ENCODE measurements at regions not wholly inside any gene's neighbourhood (a gene's known extent, or its start where the extent isn't known, plus 50 kb on each side); places are given as distances from the start of the nearest gene placed in this dataset.

DNA sequence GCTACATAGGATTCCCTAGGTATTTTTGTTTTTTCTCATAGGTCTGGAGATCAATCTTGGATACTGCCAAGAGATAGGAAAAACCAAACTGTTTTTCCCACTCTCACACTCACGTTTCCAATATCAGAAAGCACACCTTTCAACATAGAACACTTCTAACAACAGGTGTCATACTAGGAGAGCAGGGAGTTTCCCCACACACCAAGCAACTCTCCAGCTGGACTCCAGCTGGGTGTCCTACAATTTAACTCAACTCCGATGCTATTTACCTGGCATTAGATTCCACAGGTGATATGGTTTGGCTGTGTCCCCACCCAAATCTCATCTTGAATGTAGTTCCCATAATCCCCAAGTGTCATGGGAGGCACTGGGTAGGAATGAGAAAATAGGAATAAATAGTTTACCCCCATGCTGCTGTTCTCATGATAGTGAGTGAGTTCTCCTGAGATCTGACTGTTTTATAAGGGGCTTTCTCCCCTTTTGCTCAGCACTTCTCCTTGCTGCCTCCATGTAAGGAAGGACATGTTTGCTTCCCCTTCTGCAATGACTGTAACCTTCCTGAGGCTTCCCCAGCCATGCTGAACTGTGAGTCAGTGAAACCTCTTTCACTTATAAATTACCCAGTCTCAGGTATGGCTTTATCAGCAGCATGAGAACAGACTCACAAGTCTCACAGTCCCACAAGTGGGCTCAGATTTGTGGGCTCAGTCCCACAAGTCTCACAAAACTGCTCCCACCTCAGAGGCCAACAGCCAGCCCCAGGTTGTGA, 354.5 kb upstream of the THBS1 start:
- H3K36me3 ChIP-seq (ENCODE audit: insufficient read depth, low read length) = no peaks in the 10 kb centered on the region
- peaks cover 9% of the 10 kb centered on the region for H3K4me1 ChIP-seq (ENCODE audit: control insufficient read depth, insufficient read depth, low read length, unreplicated experiment)
- no peak overlapping the region for H3K27ac ChIP-seq (ENCODE audit: low read depth, low read length)
- no peak overlapping the region for H2AFZ ChIP-seq (ENCODE audit: low read length, unreplicated experiment)
- no peak overlapping the region for H3K4me3 ChIP-seq (ENCODE audit: low read depth, low read length)
- H3K79me2 ChIP-seq (ENCODE audit: control insufficient read depth, insufficient read depth, low read length, unreplicated experiment) = no peaks in the 10 kb centered on the region
- no peaks in the 10 kb centered on the region for H3K27me3 ChIP-seq (ENCODE audit: insufficient read depth, low read length)

DNA sequence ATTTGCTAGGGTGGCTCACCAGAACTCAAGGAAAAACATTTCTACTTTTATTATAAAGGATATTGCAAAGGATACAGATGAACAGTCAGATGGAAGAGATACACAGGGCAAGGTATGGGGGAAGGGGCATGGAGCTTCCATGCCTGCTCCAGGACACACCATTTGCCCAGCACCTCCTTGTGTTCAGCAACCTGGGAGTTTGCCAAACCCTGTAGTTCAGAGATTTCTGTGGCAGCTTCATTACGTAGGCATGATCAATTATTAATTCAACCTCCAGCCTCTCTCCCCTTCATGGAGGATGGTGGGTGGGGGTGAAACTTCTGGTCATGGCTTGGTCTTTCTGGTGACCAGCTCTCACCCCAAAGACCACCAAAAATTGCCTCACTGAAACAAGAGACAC, 353.9 kb upstream of the THBS1 start:
- Histone ChIP-seq H3K27ac (ENCODE audit: low read depth, low read length) (no peak overlapping the region), H3K4me3 (ENCODE audit: low read depth, low read length) (no peak overlapping the region), H3K79me2 (ENCODE audit: control insufficient read depth, insufficient read depth, low read length, unreplicated experiment) (no peaks in the 10 kb centered on the region), H3K36me3 (ENCODE audit: insufficient read depth, low read length) (no peaks in the 10 kb centered on the region), H3K27me3 (ENCODE audit: insufficient read depth, low read length) (no peaks in the 10 kb centered on the region), H2AFZ (ENCODE audit: low read length, unreplicated experiment) (no peak overlapping the region), H3K4me1 (ENCODE audit: control insufficient read depth, insufficient read depth, low read length, unreplicated experiment) (peaks cover 16% of the 10 kb centered on the region)

DNA sequence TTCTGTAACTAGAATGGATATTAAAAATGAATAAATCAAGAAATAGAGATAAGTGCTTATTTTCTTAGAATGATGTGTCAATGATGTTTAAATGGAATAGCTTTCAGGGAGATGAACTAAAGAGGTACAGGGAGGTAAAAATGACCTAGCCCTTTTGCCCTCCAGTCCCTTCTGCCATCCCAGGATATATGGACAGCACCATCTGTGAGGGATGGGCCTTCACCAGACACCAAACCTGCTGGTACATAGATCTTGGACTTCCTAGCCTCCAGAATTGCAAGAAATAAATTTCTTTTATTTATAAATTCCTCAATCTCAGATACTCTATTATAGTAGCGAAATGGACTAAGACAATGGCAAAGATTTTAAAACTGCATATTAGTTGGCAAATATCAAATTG, 352.0 kb upstream of the THBS1 start:
- peaks cover 27% of the 10 kb centered on the region for H3K4me1 ChIP-seq (ENCODE audit: control insufficient read depth, insufficient read depth, low read length, unreplicated experiment)

DNA sequence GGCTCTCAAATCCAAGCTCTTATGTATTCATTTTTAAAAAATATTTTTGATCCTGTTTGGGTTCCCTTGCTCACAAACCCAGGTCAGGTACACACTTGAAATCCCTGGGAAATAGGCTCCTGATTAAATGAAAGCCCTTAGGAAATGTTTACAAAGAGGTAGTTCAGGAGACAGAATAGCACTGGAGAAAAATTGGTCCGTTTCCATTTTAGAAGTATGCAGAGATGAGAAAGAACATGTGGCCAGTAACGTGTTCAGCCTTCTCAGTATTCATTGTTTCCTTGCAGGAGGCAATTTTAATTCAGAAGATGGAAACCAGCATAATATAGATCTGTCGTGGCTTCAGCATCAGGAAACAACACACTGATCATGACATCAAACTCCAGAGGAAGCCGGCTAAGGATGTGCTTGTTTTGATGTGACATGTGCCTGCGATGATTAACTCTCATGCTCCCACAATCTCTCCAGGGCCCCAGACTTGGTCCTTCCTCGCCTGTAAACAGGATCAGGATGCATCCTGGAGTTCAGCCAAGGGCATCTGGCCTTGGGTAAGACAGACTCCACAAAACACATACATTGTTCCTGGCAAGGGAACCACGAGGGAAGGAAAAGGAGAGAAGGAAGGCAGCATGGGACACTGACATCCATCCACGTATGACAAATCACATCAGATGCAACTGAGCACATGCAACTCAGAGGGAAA, 350.5 kb upstream of the THBS1 start:
- peak overlapping the region; percentile 2 for H2AFZ ChIP-seq (ENCODE audit: low read length, unreplicated experiment)
- H3K27me3 ChIP-seq (ENCODE audit: insufficient read depth, low read length) = no peaks in the 10 kb centered on the region
- no peaks in the 10 kb centered on the region for H3K36me3 ChIP-seq (ENCODE audit: insufficient read depth, low read length)
- no peaks in the 10 kb centered on the region for H3K79me2 ChIP-seq (ENCODE audit: control insufficient read depth, insufficient read depth, low read length, unreplicated experiment)
- H3K4me1 ChIP-seq (ENCODE audit: control insufficient read depth, insufficient read depth, low read length, unreplicated experiment) = peaks cover 37% of the 10 kb centered on the region
- no peak overlapping the region for H3K4me3 ChIP-seq (ENCODE audit: low read depth, low read length)
- H3K27ac ChIP-seq (ENCODE audit: low read depth, low read length) = no peak overlapping the region

More for the DNA sequence above, 352.0 kb upstream of the THBS1 start:
- H3K27me3 ChIP-seq (ENCODE audit: insufficient read depth, low read length) = no peaks in the 10 kb centered on the region
- no peaks in the 10 kb centered on the region for H3K79me2 ChIP-seq (ENCODE audit: control insufficient read depth, insufficient read depth, low read length, unreplicated experiment)
- H3K4me3 ChIP-seq (ENCODE audit: low read depth, low read length) = no peak overlapping the region
- no peak overlapping the region for H3K27ac ChIP-seq (ENCODE audit: low read depth, low read length)
- H3K36me3 ChIP-seq (ENCODE audit: insufficient read depth, low read length) = no peaks in the 10 kb centered on the region
- H2AFZ ChIP-seq (ENCODE audit: low read length, unreplicated experiment) = no peak overlapping the region

DNA sequence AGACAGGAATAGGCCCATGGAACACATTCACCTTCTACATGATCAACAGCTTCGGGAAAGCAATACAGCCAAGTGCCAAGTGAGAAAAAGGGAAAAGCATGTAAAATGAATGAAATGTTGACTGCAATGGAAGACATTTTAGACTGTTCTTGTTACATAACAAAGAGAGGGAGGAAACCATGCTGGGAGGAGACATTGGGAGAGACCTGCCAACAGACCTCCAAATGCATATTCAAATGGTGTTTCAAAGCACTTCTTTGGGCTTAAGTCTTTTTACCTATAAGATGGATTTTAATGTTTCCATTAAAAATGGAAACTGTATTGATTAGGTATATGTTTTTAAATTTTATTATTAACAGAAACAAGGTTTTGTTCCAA, 350.0 kb upstream of the THBS1 start:
- Histone ChIP-seq H3K4me3 (ENCODE audit: low read depth, low read length) (no peak overlapping the region), H3K27me3 (ENCODE audit: insufficient read depth, low read length) (no peaks in the 10 kb centered on the region), H3K4me1 (ENCODE audit: control insufficient read depth, insufficient read depth, low read length, unreplicated experiment) (peaks cover 42% of the 10 kb centered on the region), H2AFZ (ENCODE audit: low read length, unreplicated experiment) (peak overlapping the region; percentile 2), H3K36me3 (ENCODE audit: insufficient read depth, low read length) (no peaks in the 10 kb centered on the region), H3K79me2 (ENCODE audit: control insufficient read depth, insufficient read depth, low read length, unreplicated experiment) (no peaks in the 10 kb centered on the region), H3K27ac (ENCODE audit: low read depth, low read length) (no peak overlapping the region)

DNA sequence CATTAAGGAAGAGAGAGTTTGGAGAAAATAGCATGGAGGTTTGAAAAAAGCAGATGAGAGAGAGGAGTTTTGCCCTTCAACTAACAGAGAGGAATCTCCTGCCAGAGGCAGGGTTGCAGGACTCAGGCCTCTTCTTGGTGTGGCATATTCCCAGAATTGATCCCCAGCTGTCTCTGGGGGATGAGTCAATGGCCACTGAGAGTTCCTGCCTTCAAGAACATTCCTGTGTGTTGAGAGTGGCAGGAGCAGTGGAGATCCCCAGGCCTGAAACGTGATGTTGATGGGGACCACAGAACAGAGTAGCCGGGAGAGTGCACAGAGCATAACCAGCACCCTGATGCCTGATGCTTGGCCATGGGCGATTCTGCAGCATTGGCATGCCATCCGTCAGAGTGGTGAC, 348.4 kb upstream of the THBS1 start:
- no peaks in the 10 kb centered on the region for H3K79me2 ChIP-seq (ENCODE audit: control insufficient read depth, insufficient read depth, low read length, unreplicated experiment)
- peaks cover 43% of the 10 kb centered on the region for H3K4me1 ChIP-seq (ENCODE audit: control insufficient read depth, insufficient read depth, low read length, unreplicated experiment)
- no peaks in the 10 kb centered on the region for H3K36me3 ChIP-seq (ENCODE audit: insufficient read depth, low read length)
- peak overlapping the region; percentile 74 for H3K27ac ChIP-seq (ENCODE audit: low read depth, low read length)
- H3K4me3 ChIP-seq (ENCODE audit: low read depth, low read length) = no peak overlapping the region; the same call in 1 of the 2 replicates
- no peaks in the 10 kb centered on the region for H3K27me3 ChIP-seq (ENCODE audit: insufficient read depth, low read length)
- peak overlapping the region; percentile 58 for H2AFZ ChIP-seq (ENCODE audit: low read length, unreplicated experiment)

DNA sequence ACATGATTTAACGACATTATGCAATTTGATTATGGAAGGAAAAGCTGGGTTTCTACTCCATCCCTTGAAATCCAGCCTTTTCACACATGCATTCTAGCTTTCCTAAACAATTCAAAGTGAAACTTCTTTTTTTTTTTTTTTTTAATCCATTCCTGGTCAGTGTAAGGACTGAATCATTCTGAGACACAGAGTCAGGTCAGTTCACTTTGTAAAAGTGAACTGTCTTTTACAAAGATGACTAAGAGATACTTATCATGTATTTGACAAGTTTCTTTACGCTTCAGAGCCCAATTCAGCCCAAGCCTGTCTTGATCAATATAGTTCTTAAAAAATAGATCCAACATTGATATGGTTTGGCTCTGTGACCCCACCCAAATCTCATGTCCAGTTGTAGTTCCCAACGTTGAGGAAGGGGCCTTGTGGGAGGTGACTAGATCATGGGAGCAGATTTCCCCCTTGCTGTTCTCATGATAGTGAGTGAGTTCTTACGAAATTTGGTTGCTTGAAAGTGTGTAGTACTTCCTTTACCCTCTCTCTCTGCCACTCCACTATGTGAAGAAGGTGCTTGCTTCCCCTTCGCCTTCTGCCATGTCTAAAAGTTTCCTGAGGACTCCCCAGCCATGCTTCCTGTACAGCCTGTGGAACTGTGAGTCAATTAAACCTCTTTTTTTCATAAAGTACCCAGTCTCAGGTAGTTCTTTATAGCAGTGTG, 345.6 kb upstream of the THBS1 start:
- Histone ChIP-seq H3K27me3 (ENCODE audit: insufficient read depth, low read length) (no peaks in the 10 kb centered on the region), H3K36me3 (ENCODE audit: insufficient read depth, low read length) (no peaks in the 10 kb centered on the region), H2AFZ (ENCODE audit: low read length, unreplicated experiment) (peak overlapping the region; percentile 49), H3K4me1 (ENCODE audit: control insufficient read depth, insufficient read depth, low read length, unreplicated experiment) (peaks cover 56% of the 10 kb centered on the region), H3K27ac (ENCODE audit: low read depth, low read length) (peak overlapping the region; percentile 85), H3K79me2 (ENCODE audit: control insufficient read depth, insufficient read depth, low read length, unreplicated experiment) (no peaks in the 10 kb centered on the region), H3K4me3 (ENCODE audit: low read depth, low read length) (no peak overlapping the region)

DNA sequence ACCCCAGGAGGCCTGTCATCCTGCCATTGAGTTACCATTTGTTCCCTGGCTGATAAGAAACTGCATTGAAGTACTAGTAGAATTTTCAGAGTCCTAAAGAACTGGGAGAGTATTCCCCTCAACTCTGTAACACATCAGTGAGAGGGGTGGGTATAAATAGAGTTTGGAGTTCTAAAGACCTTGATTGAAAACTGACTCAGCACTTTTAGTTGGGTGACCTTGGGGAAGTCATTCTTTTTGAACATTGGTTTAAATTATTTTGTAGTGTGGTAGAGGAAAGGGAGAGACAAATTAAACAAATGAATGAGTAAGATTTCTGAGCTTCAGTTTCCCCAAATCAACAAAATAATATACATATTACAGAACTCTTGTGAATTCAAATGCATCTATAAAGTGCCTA, 344.5 kb upstream of the THBS1 start:
- Histone ChIP-seq H3K27me3 (ENCODE audit: insufficient read depth, low read length) (no peaks in the 10 kb centered on the region), H3K4me3 (ENCODE audit: low read depth, low read length) (no peak overlapping the region), H3K27ac (ENCODE audit: low read depth, low read length) (no peak overlapping the region), H2AFZ (ENCODE audit: low read length, unreplicated experiment) (no peak overlapping the region), H3K4me1 (ENCODE audit: control insufficient read depth, insufficient read depth, low read length, unreplicated experiment) (peaks cover 50% of the 10 kb centered on the region), H3K36me3 (ENCODE audit: insufficient read depth, low read length) (no peaks in the 10 kb centered on the region), H3K79me2 (ENCODE audit: control insufficient read depth, insufficient read depth, low read length, unreplicated experiment) (no peaks in the 10 kb centered on the region)

DNA sequence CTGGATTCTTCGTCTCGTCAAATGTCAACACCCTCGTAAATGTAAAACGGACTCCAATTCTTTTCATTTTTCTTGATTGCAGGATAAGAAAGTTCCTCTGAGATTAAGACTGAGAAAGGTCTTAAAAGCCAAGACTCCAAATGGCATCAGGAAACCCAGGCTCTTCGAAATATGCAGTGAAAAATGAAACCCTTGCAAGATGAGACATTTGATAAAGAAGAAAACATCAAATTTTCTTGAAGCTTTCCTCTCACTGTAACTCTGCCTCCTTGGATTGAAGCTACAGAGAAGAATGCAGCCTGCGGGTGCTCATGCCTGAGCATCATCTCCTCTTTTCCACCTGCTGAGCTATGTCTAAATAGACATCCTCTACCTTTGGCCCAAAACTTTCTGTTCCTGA, 342.4 kb upstream of the THBS1 start:
- no peaks in the 10 kb centered on the region for H3K27me3 ChIP-seq (ENCODE audit: insufficient read depth, low read length)
- no peaks in the 10 kb centered on the region for H3K79me2 ChIP-seq (ENCODE audit: control insufficient read depth, insufficient read depth, low read length, unreplicated experiment)
- H3K4me3 ChIP-seq (ENCODE audit: low read depth, low read length) = no peak overlapping the region
- H2AFZ ChIP-seq (ENCODE audit: low read length, unreplicated experiment) = no peak overlapping the region
- H3K4me1 ChIP-seq (ENCODE audit: control insufficient read depth, insufficient read depth, low read length, unreplicated experiment) = peaks cover 42% of the 10 kb centered on the region
- no peaks in the 10 kb centered on the region for H3K36me3 ChIP-seq (ENCODE audit: insufficient read depth, low read length)
- H3K27ac ChIP-seq (ENCODE audit: low read depth, low read length) = no peak overlapping the region

DNA sequence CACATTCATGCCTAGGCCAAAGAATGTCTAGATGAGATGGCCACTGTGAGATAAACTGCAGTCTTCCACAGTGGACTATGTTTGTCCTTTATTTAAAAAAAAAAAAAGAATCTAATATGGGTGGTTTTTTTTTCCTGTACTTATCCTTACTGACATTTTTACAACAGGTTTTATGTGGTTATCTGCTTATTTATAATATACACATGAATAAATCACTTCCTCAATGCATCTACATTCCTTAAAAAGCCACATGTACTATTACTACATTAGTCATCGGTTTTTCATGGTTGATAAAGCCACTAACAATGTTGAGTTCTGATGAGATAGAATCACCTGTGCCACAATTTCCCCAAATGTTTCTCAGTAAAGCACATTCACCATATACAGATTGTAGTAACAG, 341.3 kb upstream of the THBS1 start:
- H2AFZ ChIP-seq (ENCODE audit: low read length, unreplicated experiment) = peak overlapping the region; percentile 21
- no peaks in the 10 kb centered on the region for H3K36me3 ChIP-seq (ENCODE audit: insufficient read depth, low read length)
- H3K79me2 ChIP-seq (ENCODE audit: control insufficient read depth, insufficient read depth, low read length, unreplicated experiment) = no peaks in the 10 kb centered on the region
- H3K27ac ChIP-seq (ENCODE audit: low read depth, low read length) = no peak overlapping the region
- H3K27me3 ChIP-seq (ENCODE audit: insufficient read depth, low read length) = no peaks in the 10 kb centered on the region
- H3K4me1 ChIP-seq (ENCODE audit: control insufficient read depth, insufficient read depth, low read length, unreplicated experiment) = peaks cover 38% of the 10 kb centered on the region
- no peak overlapping the region for H3K4me3 ChIP-seq (ENCODE audit: low read depth, low read length)

Data from ACC112 (cell line).